Spleen (tissue), 11 donors: ENCODE measurements at regions not wholly inside any gene's neighbourhood (a gene's known extent, or its start where the extent isn't known, plus 50 kb on each side); places are given as distances from the start of the nearest gene placed in this dataset.
A peak's percentile ranks its signal among the peaks of the same experiment; 100 is the strongest.

ENCODE experiments used
- DNase-seq: peaks from one replicate; pipeline ENCODE4 v3.0.0-alpha.2; 2020
- H3K27ac ChIP-seq, 8 donors: fragments of 200-600 bp; sonication (generic) in 7 of 8; 1 replicate in 4 of 8; 2 replicates in 4 of 8; pipeline versions ENCODE4 v1.5.0 to v1.8.0; 2016 to 2021; ENCODE audit warnings: inconsistent platforms in 4 of 8, mild to moderate bottlenecking in 4 of 8, moderate library complexity in 1 of 8
- H3K27me3 ChIP-seq, 7 donors: fragments of 200-600 bp; sonication (generic) in 6 of 7; replicated peaks in 1 of 7; 1 replicate in 4 of 7; 2 replicates in 3 of 7; pipeline versions ENCODE4 v1.5.0 to v1.8.0; 2016 to 2021; ENCODE audit warnings: inconsistent platforms in 3 of 7, mild to moderate bottlenecking in 1 of 7
- H3K36me3 ChIP-seq, 6 donors: fragments of 200-600 bp; sonication (generic) in 5 of 6; 1 replicate in 4 of 6; 2 replicates in 2 of 6; pipeline versions ENCODE4 v1.5.0 to v1.8.0; 2016 to 2021; ENCODE audit warnings: inconsistent platforms in 2 of 6
- H3K4me1 ChIP-seq, 6 donors: fragments of 200-600 bp; sonication (generic) in 5 of 6; 1 replicate in 3 of 6; 2 replicates in 3 of 6; pipeline versions ENCODE4 v1.5.0 to v1.8.0; 2016 to 2021; ENCODE audit warnings: inconsistent platforms in 3 of 6
- H3K4me3 ChIP-seq, 8 donors: fragments of 200-600 bp; sonication (generic) in 7 of 8; 1 replicate in 4 of 8; 2 replicates in 4 of 8; pipeline versions ENCODE4 v1.5.0 to v1.8.0; 2016 to 2021; ENCODE audit warnings: inconsistent platforms in 4 of 8, mild to moderate bottlenecking in 4 of 8, moderate library complexity in 2 of 8
- H3K9me3 ChIP-seq, 8 donors: fragments of 200-600 bp; sonication (generic) in 7 of 8; 1 replicate in 4 of 8; 2 replicates in 4 of 8; pipeline versions ENCODE4 v1.5.0 to v1.8.0; 2016 to 2021; ENCODE audit warnings: inconsistent platforms in 4 of 8
- POLR2A ChIP-seq, 3 donors: fragments of 450-650 bp; IDR thresholded peaks; one replicate each; pipeline ENCODE4 v1.5.1; 2017; ENCODE audit warnings: antibody characterized with exemption in 3 of 3, mild to moderate bottlenecking in 1 of 3
- POLR2AphosphoS5 ChIP-seq, 3 donors: sonication (generic); formaldehyde crosslinking; IDR thresholded peaks; one replicate each; pipeline ENCODE4 v1.5.1; 2017; ENCODE audit warnings: antibody characterized with exemption in 3 of 3
- WGBS, 5 donors: extraction: QIAGEN DNeasy Blood & Tissue Kit in 3 of 5; methylation state at CpG; one replicate each; pipeline versions ENCODE4 v1.1.5 to v1.1.7; 2013 to 2018; 5-methylcytosine and 5-hydroxymethylcytosine counted together
- intact Hi-C: fragments of 100-400 bp; cut with DNase I; formaldehyde crosslinking; loops from one replicate; pipeline ENCODE4 v1.15.0; 2023; ENCODE audit warnings: low total_unique reads
- TF ChIP-seq, protein P1 (sequence below), 11 experiments: fragments of 200-600 bp in 7 of 11; fragments of 450-650 bp in 4 of 11; sonication (generic) in 4 of 11; IDR thresholded peaks in 8 of 11; conservative IDR thresholded peaks in 3 of 11; 1 replicate in 7 of 11; 2 replicates in 4 of 11; pipeline versions ENCODE4 v1.4.0 to v1.8.0; 2016 to 2021; ENCODE audit warnings: antibody characterized with exemption in 11 of 11, inconsistent platforms in 4 of 11, mild to moderate bottlenecking in 1 of 11
- donor health status: healthy with polysubstance abuse.
- donor health status: DM: no; HTN: no; CAD: no; lungs with moderate emphysema.
- donor health status: DM: no; HTN: no; CAD: no.
- donor health status: Bipolar disorder and iron deficiency.
- donor health status: healthy.
- donor health status: DM: no; HTN: no; CAD: no.
- donor health status: DM: yes; HTN: yes; CAD: no.

DNA sequence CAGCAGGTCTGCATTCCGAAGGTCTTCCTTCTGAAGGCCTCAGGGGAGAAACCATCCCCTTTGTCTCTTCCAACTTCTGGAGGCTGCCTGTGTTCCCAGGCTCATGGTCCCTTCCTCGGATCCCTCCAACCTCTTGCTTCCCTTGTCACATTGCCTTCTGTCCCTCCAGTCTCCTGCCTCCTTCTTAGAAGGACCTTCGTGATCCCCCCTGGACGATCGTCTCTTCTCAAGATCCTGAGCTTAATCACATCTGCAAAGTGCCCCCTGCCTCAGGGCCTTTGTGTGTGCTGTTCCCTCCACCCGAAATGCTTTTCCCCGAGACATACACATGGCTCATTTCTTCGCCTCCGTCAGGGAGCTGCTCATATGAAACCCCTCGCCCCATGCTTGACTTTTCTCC, 505.8 kb downstream of the SHQ1 start:
- DNase-seq: peak; percentile 42
- no peak overlapping the region for H3K4me3 ChIP-seq
- TF ChIP-seq POLR2A (IDR thresholded peaks at IDR 0.05): no peak
- TF ChIP-seq, protein P1, sequence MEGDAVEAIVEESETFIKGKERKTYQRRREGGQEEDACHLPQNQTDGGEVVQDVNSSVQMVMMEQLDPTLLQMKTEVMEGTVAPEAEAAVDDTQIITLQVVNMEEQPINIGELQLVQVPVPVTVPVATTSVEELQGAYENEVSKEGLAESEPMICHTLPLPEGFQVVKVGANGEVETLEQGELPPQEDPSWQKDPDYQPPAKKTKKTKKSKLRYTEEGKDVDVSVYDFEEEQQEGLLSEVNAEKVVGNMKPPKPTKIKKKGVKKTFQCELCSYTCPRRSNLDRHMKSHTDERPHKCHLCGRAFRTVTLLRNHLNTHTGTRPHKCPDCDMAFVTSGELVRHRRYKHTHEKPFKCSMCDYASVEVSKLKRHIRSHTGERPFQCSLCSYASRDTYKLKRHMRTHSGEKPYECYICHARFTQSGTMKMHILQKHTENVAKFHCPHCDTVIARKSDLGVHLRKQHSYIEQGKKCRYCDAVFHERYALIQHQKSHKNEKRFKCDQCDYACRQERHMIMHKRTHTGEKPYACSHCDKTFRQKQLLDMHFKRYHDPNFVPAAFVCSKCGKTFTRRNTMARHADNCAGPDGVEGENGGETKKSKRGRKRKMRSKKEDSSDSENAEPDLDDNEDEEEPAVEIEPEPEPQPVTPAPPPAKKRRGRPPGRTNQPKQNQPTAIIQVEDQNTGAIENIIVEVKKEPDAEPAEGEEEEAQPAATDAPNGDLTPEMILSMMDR (IDR thresholded peaks at IDR 0.05 in 8 of 11, conservative IDR thresholded peaks at IDR 0.05 in 3 of 11): no peak
- TF ChIP-seq POLR2AphosphoS5 (IDR thresholded peaks at IDR 0.05): no peak
- intact Hi-C loops: no loop called here
- no peaks in the 10 kb centered on the region for H3K27me3 ChIP-seq
- H3K36me3 ChIP-seq: no peaks in the 10 kb centered on the region
- WGBS, 5 donors: 95 to 99% (median 95%) methylated on average over 10 of the region's 10 CpGs
- H3K4me1 ChIP-seq: peaks cover 5 to 36% (median 27%) of the 10 kb centered on the region in 6 donors
- H3K9me3 ChIP-seq: no peaks in the 10 kb centered on the region
- no peak overlapping the region for H3K27ac ChIP-seq

DNA sequence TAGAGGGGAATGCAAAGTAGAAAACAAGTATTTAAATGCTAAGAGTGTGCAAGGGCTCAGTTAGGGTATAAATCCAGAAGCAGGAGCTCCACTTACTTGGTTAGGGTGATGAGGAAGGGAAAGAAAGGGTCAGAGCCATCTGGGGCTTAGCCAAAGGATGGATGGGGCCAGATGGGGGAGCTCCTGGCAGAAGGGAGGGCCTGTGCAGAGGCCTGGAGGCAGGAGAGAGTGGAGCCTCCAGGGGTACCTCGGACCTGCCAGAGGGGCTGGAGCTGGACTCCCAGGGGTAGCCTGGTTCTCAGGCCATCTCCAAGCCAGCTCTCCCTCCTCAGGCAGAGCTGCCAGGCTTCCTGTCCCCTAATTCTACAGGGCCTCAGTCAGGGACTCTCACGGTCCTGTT, 506.3 kb downstream of the SHQ1 start:
- Histone ChIP-seq H3K27ac (no peak overlapping the region), H3K4me3 (no peak overlapping the region), H3K4me1 (peaks cover 4 to 36% (median 23%) of the 10 kb centered on the region in 6 donors), H3K36me3 (no peaks in the 10 kb centered on the region), H3K27me3 (no peaks in the 10 kb centered on the region), H3K9me3 (no peaks in the 10 kb centered on the region)
- peak; percentile 40 for DNase-seq
- intact Hi-C loops: no loop called here
- TF ChIP-seq POLR2AphosphoS5 (IDR thresholded peaks at IDR 0.05) (no peak), POLR2A (IDR thresholded peaks at IDR 0.05) (no peak)
- TF ChIP-seq, protein P1 (IDR thresholded peaks at IDR 0.05 in 8 of 11, conservative IDR thresholded peaks at IDR 0.05 in 3 of 11): no peak
- 71 to 83% (median 80%) methylated on average over 2 of the region's 2 CpGs for WGBS, 5 donors

DNA sequence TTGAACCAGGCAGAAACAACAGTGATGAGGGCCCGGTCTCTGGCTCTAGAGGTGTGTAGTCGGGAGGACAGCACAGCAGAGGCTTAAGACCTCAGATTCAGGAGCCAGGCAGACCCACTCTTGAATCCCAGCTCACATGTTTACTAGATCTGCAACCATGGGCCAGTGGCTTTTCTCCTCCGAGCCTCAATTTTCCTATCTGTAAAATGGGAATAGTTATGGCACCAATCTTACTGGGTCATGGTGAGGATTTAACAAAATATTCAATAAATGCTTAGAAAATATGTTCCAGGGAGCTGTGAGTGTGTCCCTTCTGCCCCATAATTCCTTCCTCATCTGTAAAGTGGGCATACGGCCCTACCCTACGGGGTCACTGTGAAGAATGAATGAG, 506.9 kb downstream of the SHQ1 start:
- Histone ChIP-seq H3K4me3 (no peak overlapping the region), H3K4me1 (peaks cover 3 to 35% (median 21%) of the 10 kb centered on the region in 6 donors), H3K9me3 (no peaks in the 10 kb centered on the region), H3K27me3 (no peaks in the 10 kb centered on the region), H3K36me3 (no peaks in the 10 kb centered on the region), H3K27ac (no peak overlapping the region)
- no peak for TF ChIP-seq POLR2A (IDR thresholded peaks at IDR 0.05)
- TF ChIP-seq, protein P1 (IDR thresholded peaks at IDR 0.05 in 8 of 11, conservative IDR thresholded peaks at IDR 0.05 in 3 of 11): no peak
- no peak for TF ChIP-seq POLR2AphosphoS5 (IDR thresholded peaks at IDR 0.05)
- peak; percentile 27 for DNase-seq
- 93 to 97% (median 95%) methylated on average over 5 of the region's 5 CpGs for WGBS, 5 donors
- intact Hi-C loops: no loop called here

DNA sequence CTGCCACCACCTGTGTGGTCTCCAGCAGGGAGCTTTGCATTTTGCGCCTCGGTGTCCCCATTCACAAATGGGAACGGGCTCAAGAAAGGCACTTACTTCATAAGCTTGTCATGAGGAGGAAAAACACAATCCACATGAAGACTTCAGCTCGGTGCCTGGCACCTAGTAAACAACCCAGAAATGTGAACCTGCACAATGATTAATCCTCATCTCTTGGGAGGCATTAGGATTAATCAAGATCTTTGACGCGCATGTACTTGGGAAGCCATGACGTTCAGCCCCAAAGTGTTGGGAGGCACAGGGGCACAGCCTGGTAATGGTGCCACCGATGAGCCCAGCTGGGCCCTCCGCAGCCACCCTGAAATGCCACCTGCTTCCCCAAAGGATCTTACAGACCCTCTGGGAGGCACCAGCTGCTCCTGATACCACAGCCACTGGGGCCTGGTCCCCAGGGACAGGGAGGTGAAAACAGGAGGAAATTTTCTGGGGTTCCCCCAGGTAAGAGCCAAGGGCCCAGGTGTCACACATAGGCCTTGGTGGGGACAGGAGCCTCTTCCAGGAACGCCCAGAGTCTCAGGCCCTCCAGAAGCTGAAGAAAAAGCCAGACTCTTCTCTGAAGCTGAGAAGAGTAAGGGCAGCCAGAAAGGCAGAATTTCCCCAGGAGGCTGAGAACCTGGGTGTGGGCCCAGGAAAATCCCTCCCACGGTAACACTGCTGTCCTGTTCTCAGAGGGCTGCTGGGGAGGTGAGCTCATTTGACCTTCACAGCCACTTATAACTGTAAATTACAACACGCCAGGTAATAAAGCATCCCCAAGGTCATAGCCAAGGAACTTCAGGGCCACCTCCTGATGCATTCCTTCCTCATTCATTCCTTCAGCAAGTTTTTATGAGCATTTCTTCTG, 507.5 kb downstream of the SHQ1 start:
- no peak overlapping the region for H3K4me3 ChIP-seq
- intact Hi-C loops: no loop called here
- peak; percentile 46 for DNase-seq
- peaks cover 0 to 29% (median 16%) of the 10 kb centered on the region in 6 donors for H3K4me1 ChIP-seq
- no peaks in the 10 kb centered on the region for H3K36me3 ChIP-seq
- H3K27ac ChIP-seq: no peak overlapping the region
- WGBS, 5 donors: 85 to 90% (median 86%) methylated on average over 12 of the region's 12 CpGs
- H3K27me3 ChIP-seq: no peaks in the 10 kb centered on the region
- H3K9me3 ChIP-seq: no peaks in the 10 kb centered on the region
- TF ChIP-seq POLR2AphosphoS5 (IDR thresholded peaks at IDR 0.05): no peak
- TF ChIP-seq POLR2A (IDR thresholded peaks at IDR 0.05): no peak
- TF ChIP-seq, protein P1 (IDR thresholded peaks at IDR 0.05 in 8 of 11, conservative IDR thresholded peaks at IDR 0.05 in 3 of 11): no peak
